HL-60 (cell line): ENCODE measurements at regions not wholly inside any gene's neighbourhood (a gene's known extent, or its start where the extent isn't known, plus 50 kb on each side); places are given as distances from the start of the nearest gene placed in this dataset.
"Not testable (repeated sequence)": the region's sequence is repeated elsewhere in the genome, so short reads cannot be mapped to it uniquely, and the experiment has no call there.

Experiments used
- DNase-seq, 2 experiments: peaks; one replicate each; pipeline ENCODE4 v3.0.0-alpha.2; 2010 to 2020; ENCODE audit warnings: low read depth in 1 of 2, low spot score in 1 of 2
- H3K27ac ChIP-seq: fragments of 250-450 bp; sonication (Bioruptor Pico); replicated peaks from 2 replicates; pipeline ENCODE4 v1.5.1; 2020; ENCODE audit warnings: mild to moderate bottlenecking, moderate library complexity
- H3K27me3 ChIP-seq: fragments of 250-450 bp; sonication (Bioruptor Pico); 2 replicates; pipeline ENCODE4 v1.5.1; 2021; ENCODE audit warnings: mild to moderate bottlenecking, moderate library complexity; ENCODE audit not compliant: insufficient read depth, poor library complexity, severe bottlenecking
- H3K4me3 ChIP-seq: replicated peaks from 2 replicates; pipeline ENCODE4 v1.5.1; 2011; ENCODE audit warnings: mild to moderate bottlenecking, control low read depth, low read length; ENCODE audit not compliant: insufficient read depth
- CTCF ChIP-seq: IDR thresholded peaks from one replicate; pipeline ENCODE4 v1.5.1; 2011; ENCODE audit warnings: low read length, control low read depth, inconsistent platforms; ENCODE audit not compliant: insufficient read depth
- GABPA ChIP-seq: IDR thresholded peaks from 2 replicates; pipeline ENCODE4 v1.6.1; 2012; ENCODE audit warnings: low read depth
- POLR2AphosphoS5 ChIP-seq: IDR thresholded peaks from 2 replicates; pipeline ENCODE4 v1.6.1; 2012; ENCODE audit warnings: low read depth
- REST ChIP-seq: IDR thresholded peaks from 2 replicates; pipeline ENCODE4 v1.6.1; 2012; ENCODE audit warnings: low read depth; ENCODE audit not compliant: insufficient replicate concordance
- SPI1 ChIP-seq: IDR thresholded peaks from 2 replicates; pipeline ENCODE4 v1.6.1; 2012; ENCODE audit warnings: low read depth, mild to moderate bottlenecking, borderline replicate concordance

- Histone ChIP-seq H3K27ac (no peak overlapping the region), H3K27me3 (no peaks in the 10 kb centered on the region)
- TF ChIP-seq SPI1 (no peak), CTCF (no peak), GABPA (no peak), POLR2AphosphoS5 (no peak)
Measured at GRCh38 chr2:61605245-61605644, 67.1 kb upstream of the XPO1 start.

GRCh38 chr2:61604433-61604832, 66.3 kb upstream of the XPO1 start:
- no peak for DNase-seq
- TF ChIP-seq CTCF = no peak

More at GRCh38 chr2:61605245-61605644, 67.1 kb upstream of the XPO1 start:
- DNase-seq = no peak
- H3K4me3 ChIP-seq = no peak overlapping the region

GRCh38 chr2:61598515-61599156, 60.5 kb upstream of the XPO1 start:
- DNase-seq, H3K27me3 ChIP-seq, H3K4me3 ChIP-seq, H3K27ac ChIP-seq: not testable (repeated sequence)

More at GRCh38 chr2:61604433-61604832, 66.3 kb upstream of the XPO1 start:
- Histone ChIP-seq H3K27me3 (no peaks in the 10 kb centered on the region), H3K27ac (no peak overlapping the region), H3K4me3 (no peak overlapping the region)

- no peaks in the 10 kb centered on the region for H3K27me3 ChIP-seq
- TF ChIP-seq REST = no peak
- no peak for TF ChIP-seq SPI1
- TF ChIP-seq CTCF = no peak
- TF ChIP-seq GABPA = no peak
- no peak for TF ChIP-seq POLR2AphosphoS5
- H3K27ac ChIP-seq = no peak overlapping the region
- no peak for DNase-seq
- H3K4me3 ChIP-seq = no peak overlapping the region
Measured at GRCh38 chr2:61597300-61598289, 59.4 kb upstream of the XPO1 start.

- H3K27ac ChIP-seq, H3K4me3 ChIP-seq, H3K27me3 ChIP-seq, DNase-seq: not testable (repeated sequence)
Measured at GRCh38 chr2:61594201-61594600, 56.0 kb upstream of the XPO1 start.

- H3K27me3 ChIP-seq, H3K4me3 ChIP-seq, H3K27ac ChIP-seq, DNase-seq: not testable (repeated sequence)
Measured at GRCh38 chr2:61593648-61594047, 55.5 kb upstream of the XPO1 start.
